GM23338 (cell line): ENCODE measurements at regions not wholly inside any gene's neighbourhood (a gene's known extent, or its start where the extent isn't known, plus 50 kb on each side); places are given as distances from the start of the nearest gene placed in this dataset.

Source experiments
- ATAC-seq: fragments of 200-7000 bp; cut with Tn5 transposase; 3 replicates; pipeline ENCODE4 v1.9.1; 2020
- DNase-seq: peaks from one replicate; pipeline ENCODE4 v3.0.0-alpha.2; 2015; ENCODE audit warnings: low spot score
- H2AFZ ChIP-seq: fragments of 200-600 bp; sonication (generic); 2 replicates; pipeline ENCODE4 v1.8.0; 2016; ENCODE audit warnings: antibody characterized with exemption, mild to moderate bottlenecking, moderate library complexity
- H3F3A ChIP-seq: fragments of 200-600 bp; sonication (generic); replicated peaks from 2 replicates; pipeline ENCODE4 v1.8.0; 2017; ENCODE audit warnings: antibody characterized with exemption, mixed run types, low read depth
- H3K27ac ChIP-seq: fragments of 200-600 bp; sonication (generic); 2 replicates; pipeline ENCODE4 v1.6.1; 2016; ENCODE audit warnings: low read depth
- H3K27me3 ChIP-seq: fragments of 200-600 bp; sonication (generic); 2 replicates; pipeline ENCODE4 v1.8.0; 2016; ENCODE audit warnings: mild to moderate bottlenecking, mixed run types, moderate library complexity; ENCODE audit not compliant: insufficient read depth
- H3K36me3 ChIP-seq: fragments of 200-600 bp; sonication (generic); 2 replicates; pipeline ENCODE4 v1.8.0; 2016; ENCODE audit warnings: mild to moderate bottlenecking; ENCODE audit not compliant: insufficient read depth
- H3K4me1 ChIP-seq: fragments of 200-600 bp; sonication (generic); 2 replicates; pipeline ENCODE4 v1.8.0; 2016; ENCODE audit warnings: mild to moderate bottlenecking, moderate library complexity; ENCODE audit not compliant: insufficient read depth
- H3K4me2 ChIP-seq: fragments of 200-600 bp; sonication (generic); 2 replicates; pipeline ENCODE4 v1.7.1; 2017; ENCODE audit warnings: mixed run types
- H3K4me3 ChIP-seq: fragments of 200-600 bp; sonication (generic); 2 replicates; pipeline ENCODE4 v1.6.1; 2016; ENCODE audit warnings: mixed run types
- H3K79me2 ChIP-seq: fragments of 200-600 bp; sonication (generic); replicated peaks from 2 replicates; pipeline ENCODE4 v1.8.0; 2017; ENCODE audit warnings: mild to moderate bottlenecking; ENCODE audit not compliant: insufficient read depth
- H3K9me2 ChIP-seq: fragments of 200-600 bp; sonication (generic); 2 replicates; pipeline ENCODE4 v1.8.0; 2017; ENCODE audit not compliant: insufficient read depth
- H4K20me1 ChIP-seq: fragments of 200-600 bp; sonication (generic); replicated peaks from 2 replicates; pipeline ENCODE4 v1.8.0; 2017; ENCODE audit warnings: mild to moderate bottlenecking; ENCODE audit not compliant: insufficient read depth
- H3K27ac Mint-ChIP-seq: 2 replicates; pipeline ENCODE4 v1.8.0; 2020; ENCODE audit warnings: inconsistent platforms, mild to moderate bottlenecking, moderate library complexity, mixed read lengths
- H3K27me3 Mint-ChIP-seq: 3 replicates; pipeline ENCODE4 v1.8.0; 2022; ENCODE audit warnings: low read depth, mild to moderate bottlenecking, moderate library complexity, mixed read lengths, inconsistent platforms; ENCODE audit not compliant: insufficient read depth, poor library complexity
- H3K36me3 Mint-ChIP-seq: 3 replicates; pipeline ENCODE4 v1.8.0; 2021; ENCODE audit warnings: low read depth, mild to moderate bottlenecking, inconsistent platforms, moderate library complexity, mixed read lengths
- H3K4me1 Mint-ChIP-seq: 3 replicates; pipeline ENCODE4 v1.8.0; 2020; ENCODE audit warnings: mild to moderate bottlenecking, inconsistent platforms, mixed read lengths
- H3K4me3 Mint-ChIP-seq: 3 replicates; pipeline ENCODE4 v1.8.0; 2021; ENCODE audit warnings: moderate library complexity, mild to moderate bottlenecking, inconsistent platforms, mixed read lengths
- H3K9me3 Mint-ChIP-seq: 3 replicates; pipeline ENCODE4 v1.8.0; 2020; ENCODE audit warnings: moderate library complexity, mild to moderate bottlenecking, inconsistent platforms, mixed read lengths
- EZH2 ChIP-seq: fragments of 200-600 bp; sonication (generic); IDR thresholded peaks from one replicate; pipeline ENCODE4 v1.8.0; 2017; ENCODE audit warnings: antibody characterized with exemption, mild to moderate bottlenecking, low read depth; ENCODE audit not compliant: unreplicated experiment
- JUNB ChIP-seq: IDR thresholded peaks from one replicate; pipeline ENCODE4 v1.6.1; 2016; ENCODE audit warnings: antibody characterized with exemption; ENCODE audit not compliant: unreplicated experiment
- NANOG ChIP-seq: IDR thresholded peaks from 2 replicates; pipeline ENCODE4 v1.6.1; 2016; ENCODE audit warnings: antibody characterized with exemption, borderline replicate concordance
- POLR2AphosphoS5 ChIP-seq: IDR thresholded peaks from 2 replicates; pipeline ENCODE4 v1.6.1; 2016; ENCODE audit warnings: antibody characterized with exemption, low read depth
- ZNF331 ChIP-seq: fragments of 250-450 bp; sonication (Bioruptor Pico); IDR thresholded peaks from 2 replicates; pipeline ENCODE4 v1.5.0; 2020; ENCODE audit warnings: low read depth, mild to moderate bottlenecking, moderate library complexity
- ZNF462 ChIP-seq: fragments of 250-450 bp; sonication (Bioruptor Pico); IDR thresholded peaks from 2 replicates; pipeline ENCODE4 v1.5.0; 2020; ENCODE audit warnings: mild to moderate bottlenecking, moderate library complexity
- TF ChIP-seq, protein P1 (sequence below): IDR thresholded peaks from one replicate; pipeline ENCODE4 v1.6.1; 2018; ENCODE audit warnings: antibody characterized with exemption; ENCODE audit not compliant: unreplicated experiment
- TF ChIP-seq, protein P2 (sequence below), 2 experiments: fragments of 200-600 bp in 1 of 2; sonication (generic) in 1 of 2; conservative IDR thresholded peaks; 2 replicates each; pipeline versions ENCODE4 v1.5.1 to v1.6.1; 2016 to 2017; ENCODE audit warnings: antibody characterized with exemption in 2 of 2, low read depth in 2 of 2, mild to moderate bottlenecking in 2 of 2, moderate library complexity in 1 of 2

GRCh38 chr9:106596984-106597383 is 266.0 kb upstream of the ZNF462 start:
- Histone ChIP-seq H3K27ac (no peak overlapping the region), H3K4me1 (no peaks in the 10 kb centered on the region), H3K9me2 (peaks cover 5% of the 10 kb centered on the region; the same call in 1 of the 2 replicates), H3K36me3 (no peaks in the 10 kb centered on the region), H2AFZ (no peak overlapping the region), H3K4me2 (no peak overlapping the region), H4K20me1 (no peaks in the 10 kb centered on the region), H3K79me2 (no peaks in the 10 kb centered on the region), H3K4me3 (no peak overlapping the region), H3F3A (no peaks in the 10 kb centered on the region), H3K27me3 (no peaks in the 10 kb centered on the region)
- Mint-ChIP-seq H3K27me3 (no peaks in the 10 kb centered on the region), H3K4me1 (no peaks in the 10 kb centered on the region), H3K4me3 (no peak overlapping the region), H3K36me3 (no peaks in the 10 kb centered on the region), H3K27ac (no peak overlapping the region), H3K9me3 (no peaks in the 10 kb centered on the region; the same call in 2 of the 3 replicates)
- DNase-seq: no peak
- TF ChIP-seq, protein P1, sequence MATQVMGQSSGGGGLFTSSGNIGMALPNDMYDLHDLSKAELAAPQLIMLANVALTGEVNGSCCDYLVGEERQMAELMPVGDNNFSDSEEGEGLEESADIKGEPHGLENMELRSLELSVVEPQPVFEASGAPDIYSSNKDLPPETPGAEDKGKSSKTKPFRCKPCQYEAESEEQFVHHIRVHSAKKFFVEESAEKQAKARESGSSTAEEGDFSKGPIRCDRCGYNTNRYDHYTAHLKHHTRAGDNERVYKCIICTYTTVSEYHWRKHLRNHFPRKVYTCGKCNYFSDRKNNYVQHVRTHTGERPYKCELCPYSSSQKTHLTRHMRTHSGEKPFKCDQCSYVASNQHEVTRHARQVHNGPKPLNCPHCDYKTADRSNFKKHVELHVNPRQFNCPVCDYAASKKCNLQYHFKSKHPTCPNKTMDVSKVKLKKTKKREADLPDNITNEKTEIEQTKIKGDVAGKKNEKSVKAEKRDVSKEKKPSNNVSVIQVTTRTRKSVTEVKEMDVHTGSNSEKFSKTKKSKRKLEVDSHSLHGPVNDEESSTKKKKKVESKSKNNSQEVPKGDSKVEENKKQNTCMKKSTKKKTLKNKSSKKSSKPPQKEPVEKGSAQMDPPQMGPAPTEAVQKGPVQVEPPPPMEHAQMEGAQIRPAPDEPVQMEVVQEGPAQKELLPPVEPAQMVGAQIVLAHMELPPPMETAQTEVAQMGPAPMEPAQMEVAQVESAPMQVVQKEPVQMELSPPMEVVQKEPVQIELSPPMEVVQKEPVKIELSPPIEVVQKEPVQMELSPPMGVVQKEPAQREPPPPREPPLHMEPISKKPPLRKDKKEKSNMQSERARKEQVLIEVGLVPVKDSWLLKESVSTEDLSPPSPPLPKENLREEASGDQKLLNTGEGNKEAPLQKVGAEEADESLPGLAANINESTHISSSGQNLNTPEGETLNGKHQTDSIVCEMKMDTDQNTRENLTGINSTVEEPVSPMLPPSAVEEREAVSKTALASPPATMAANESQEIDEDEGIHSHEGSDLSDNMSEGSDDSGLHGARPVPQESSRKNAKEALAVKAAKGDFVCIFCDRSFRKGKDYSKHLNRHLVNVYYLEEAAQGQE: no peak
- TF ChIP-seq, protein P2, sequence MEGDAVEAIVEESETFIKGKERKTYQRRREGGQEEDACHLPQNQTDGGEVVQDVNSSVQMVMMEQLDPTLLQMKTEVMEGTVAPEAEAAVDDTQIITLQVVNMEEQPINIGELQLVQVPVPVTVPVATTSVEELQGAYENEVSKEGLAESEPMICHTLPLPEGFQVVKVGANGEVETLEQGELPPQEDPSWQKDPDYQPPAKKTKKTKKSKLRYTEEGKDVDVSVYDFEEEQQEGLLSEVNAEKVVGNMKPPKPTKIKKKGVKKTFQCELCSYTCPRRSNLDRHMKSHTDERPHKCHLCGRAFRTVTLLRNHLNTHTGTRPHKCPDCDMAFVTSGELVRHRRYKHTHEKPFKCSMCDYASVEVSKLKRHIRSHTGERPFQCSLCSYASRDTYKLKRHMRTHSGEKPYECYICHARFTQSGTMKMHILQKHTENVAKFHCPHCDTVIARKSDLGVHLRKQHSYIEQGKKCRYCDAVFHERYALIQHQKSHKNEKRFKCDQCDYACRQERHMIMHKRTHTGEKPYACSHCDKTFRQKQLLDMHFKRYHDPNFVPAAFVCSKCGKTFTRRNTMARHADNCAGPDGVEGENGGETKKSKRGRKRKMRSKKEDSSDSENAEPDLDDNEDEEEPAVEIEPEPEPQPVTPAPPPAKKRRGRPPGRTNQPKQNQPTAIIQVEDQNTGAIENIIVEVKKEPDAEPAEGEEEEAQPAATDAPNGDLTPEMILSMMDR (conservative IDR thresholded peaks at IDR 0.05; ENCODE audit: low read depth in 2 of 2): no peak
- TF ChIP-seq JUNB: no peak
- no peak for TF ChIP-seq NANOG
- TF ChIP-seq EZH2: no peak
- TF ChIP-seq POLR2AphosphoS5: no peak
- TF ChIP-seq ZNF462: no peak
- TF ChIP-seq ZNF331 (CRISPR knock-in tag): no peak
- no peak for ATAC-seq
